ENCODE measurements at regions not wholly inside any gene's neighbourhood (a gene's known extent, or its start where the extent isn't known, plus 50 kb on each side); places are given as distances from the start of the nearest gene placed in this dataset.

- TF ChIP-seq CTCF (IDR thresholded peaks at IDR 0.05) (no peak), POLR2A (IDR thresholded peaks at IDR 0.05) (no peak)
Observed at GRCh38 chr5:124283031-124283430, 463.4 kb downstream of the ZNF608 start.

Data from uterus (tissue), 2 donors.